GM12874 (cell line): ENCODE measurements at regions not wholly inside any gene's neighbourhood (a gene's known extent, or its start where the extent isn't known, plus 50 kb on each side); places are given as distances from the start of the nearest gene placed in this dataset.

Source experiments
- TF ChIP-seq, protein P1 (sequence below): IDR thresholded peaks from 2 replicates; pipeline ENCODE4 v1.5.1; 2011; ENCODE audit warnings: low read depth, mild to moderate bottlenecking, control low read depth, low read length, moderate library complexity; ENCODE audit not compliant: insufficient read depth

GRCh38 chr2:240205772-240206171 lies 65.3 kb upstream of the OTOS start:
- TF ChIP-seq, protein P1, sequence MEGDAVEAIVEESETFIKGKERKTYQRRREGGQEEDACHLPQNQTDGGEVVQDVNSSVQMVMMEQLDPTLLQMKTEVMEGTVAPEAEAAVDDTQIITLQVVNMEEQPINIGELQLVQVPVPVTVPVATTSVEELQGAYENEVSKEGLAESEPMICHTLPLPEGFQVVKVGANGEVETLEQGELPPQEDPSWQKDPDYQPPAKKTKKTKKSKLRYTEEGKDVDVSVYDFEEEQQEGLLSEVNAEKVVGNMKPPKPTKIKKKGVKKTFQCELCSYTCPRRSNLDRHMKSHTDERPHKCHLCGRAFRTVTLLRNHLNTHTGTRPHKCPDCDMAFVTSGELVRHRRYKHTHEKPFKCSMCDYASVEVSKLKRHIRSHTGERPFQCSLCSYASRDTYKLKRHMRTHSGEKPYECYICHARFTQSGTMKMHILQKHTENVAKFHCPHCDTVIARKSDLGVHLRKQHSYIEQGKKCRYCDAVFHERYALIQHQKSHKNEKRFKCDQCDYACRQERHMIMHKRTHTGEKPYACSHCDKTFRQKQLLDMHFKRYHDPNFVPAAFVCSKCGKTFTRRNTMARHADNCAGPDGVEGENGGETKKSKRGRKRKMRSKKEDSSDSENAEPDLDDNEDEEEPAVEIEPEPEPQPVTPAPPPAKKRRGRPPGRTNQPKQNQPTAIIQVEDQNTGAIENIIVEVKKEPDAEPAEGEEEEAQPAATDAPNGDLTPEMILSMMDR = no peak

- TF ChIP-seq, protein P1 = no peak
Observed at GRCh38 chr2:240206630-240207029, 66.2 kb upstream of the OTOS start.

DNA sequence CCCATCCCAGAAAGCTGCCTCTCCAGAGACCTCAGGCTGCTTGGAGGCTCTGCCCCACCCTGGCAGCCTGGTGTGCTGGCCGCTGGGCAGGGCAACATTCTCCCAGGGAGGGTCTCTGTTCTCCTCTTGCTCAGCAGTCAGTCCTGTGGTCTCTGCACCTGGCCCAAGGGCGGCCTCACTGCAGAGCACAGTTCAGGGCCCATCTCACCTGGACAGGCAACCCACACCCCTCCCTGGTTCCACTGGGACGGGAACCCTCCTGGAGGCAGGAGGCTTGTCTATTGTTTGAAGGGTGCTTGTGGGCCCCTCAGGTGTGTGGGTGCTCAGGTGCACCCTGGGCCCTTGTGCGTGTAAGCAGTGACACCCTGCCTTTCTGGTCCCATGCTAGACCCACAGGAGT lies 67.2 kb upstream of the OTOS start:
- TF ChIP-seq, protein P1 = no peak

GRCh38 chr2:240208096-240208495 lies 67.6 kb upstream of the OTOS start:
- TF ChIP-seq, protein P1 = no peak

DNA sequence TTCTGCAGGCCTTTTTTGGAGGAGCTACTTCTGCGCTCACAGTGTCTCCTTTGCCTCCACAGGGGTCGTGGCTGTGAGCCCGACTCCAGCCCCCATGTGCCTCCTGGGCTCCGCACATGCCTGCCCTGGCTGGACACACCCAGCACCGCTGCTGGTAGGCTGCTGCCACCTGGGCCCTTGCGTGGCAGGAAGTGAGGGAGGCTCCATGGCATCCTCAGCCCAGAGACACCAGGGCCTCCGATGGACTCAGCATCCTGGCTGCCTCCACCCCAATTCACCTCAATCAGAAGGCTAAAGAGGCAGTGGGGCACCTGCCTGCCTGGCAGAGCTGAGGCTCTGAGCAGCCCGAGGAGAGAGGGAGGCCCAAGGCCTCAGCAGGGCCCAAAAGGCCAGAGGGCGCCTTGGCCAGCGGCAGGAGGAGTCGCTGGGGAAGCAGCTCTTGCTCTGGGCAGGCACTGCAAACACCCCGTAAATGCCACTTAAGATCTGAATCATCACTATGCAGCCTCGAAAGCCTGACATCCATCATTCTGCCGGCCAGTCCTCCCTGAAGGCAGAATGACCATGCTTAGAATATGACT lies 68.3 kb upstream of the OTOS start:
- TF ChIP-seq, protein P1 = no peak

DNA sequence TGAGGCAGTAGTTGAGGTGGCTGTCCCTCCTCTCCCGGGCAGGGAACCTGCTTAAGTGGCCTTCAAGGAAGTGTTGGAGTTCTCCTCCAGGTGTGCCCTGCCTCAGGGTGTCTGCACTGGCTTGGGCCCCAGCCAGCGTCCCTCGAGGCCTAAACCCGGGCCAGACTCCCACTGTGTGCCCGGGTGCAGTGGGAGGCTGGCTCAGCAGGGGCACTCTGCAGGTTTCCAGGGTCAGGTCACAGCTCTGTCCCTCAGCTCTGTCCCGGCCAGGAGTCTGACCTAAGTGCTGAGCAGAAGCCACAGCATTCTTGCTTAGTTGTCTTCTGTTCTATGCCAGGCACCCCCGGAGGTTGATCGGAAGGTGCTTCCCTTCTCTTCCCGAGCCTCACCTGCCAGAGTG lies 69.0 kb upstream of the OTOS start:
- TF ChIP-seq, protein P1 = no peak

- TF ChIP-seq, protein P1 = no peak
Observed at GRCh38 chr2:240210198-240210965, 69.9 kb upstream of the OTOS start.
